Epidermal melanocyte (primary cell): ENCODE measurements at regions not wholly inside any gene's neighbourhood (a gene's known extent, or its start where the extent isn't known, plus 50 kb on each side); places are given as distances from the start of the nearest gene placed in this dataset.
"Not testable (repeated sequence)": the region's sequence is repeated elsewhere in the genome, so short reads cannot be mapped to it uniquely, and the experiment has no call there.

Experiments used
- DNase-seq: peaks from one replicate; pipeline ENCODE4 v3.0.0; 2011; ENCODE audit warnings: low spot score; ENCODE audit not compliant: insufficient read length

GRCh38 chr5:163569284-163569683 is 63.9 kb downstream of the MAT2B start:
- no peak for DNase-seq

DNA sequence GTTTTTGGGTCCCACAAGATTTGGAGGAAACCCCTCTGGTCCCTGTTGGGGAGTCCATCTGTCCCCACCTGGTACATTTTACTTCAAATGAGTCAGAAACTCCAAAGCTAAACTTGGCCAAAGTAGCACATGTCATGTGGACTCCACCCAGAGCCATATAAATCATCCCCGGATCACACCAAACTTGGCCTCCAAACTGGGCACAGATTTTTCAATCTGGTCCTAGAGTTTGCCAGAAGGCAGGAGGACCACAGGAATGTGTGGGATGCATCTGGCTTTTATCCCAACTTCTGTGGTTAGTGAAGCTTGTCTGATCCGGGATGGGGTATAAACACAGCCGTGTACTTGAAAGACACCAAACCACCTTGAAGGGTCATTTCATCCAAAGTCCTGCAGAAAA is 66.3 kb downstream of the MAT2B start:
- peak; percentile 63 for DNase-seq

DNA sequence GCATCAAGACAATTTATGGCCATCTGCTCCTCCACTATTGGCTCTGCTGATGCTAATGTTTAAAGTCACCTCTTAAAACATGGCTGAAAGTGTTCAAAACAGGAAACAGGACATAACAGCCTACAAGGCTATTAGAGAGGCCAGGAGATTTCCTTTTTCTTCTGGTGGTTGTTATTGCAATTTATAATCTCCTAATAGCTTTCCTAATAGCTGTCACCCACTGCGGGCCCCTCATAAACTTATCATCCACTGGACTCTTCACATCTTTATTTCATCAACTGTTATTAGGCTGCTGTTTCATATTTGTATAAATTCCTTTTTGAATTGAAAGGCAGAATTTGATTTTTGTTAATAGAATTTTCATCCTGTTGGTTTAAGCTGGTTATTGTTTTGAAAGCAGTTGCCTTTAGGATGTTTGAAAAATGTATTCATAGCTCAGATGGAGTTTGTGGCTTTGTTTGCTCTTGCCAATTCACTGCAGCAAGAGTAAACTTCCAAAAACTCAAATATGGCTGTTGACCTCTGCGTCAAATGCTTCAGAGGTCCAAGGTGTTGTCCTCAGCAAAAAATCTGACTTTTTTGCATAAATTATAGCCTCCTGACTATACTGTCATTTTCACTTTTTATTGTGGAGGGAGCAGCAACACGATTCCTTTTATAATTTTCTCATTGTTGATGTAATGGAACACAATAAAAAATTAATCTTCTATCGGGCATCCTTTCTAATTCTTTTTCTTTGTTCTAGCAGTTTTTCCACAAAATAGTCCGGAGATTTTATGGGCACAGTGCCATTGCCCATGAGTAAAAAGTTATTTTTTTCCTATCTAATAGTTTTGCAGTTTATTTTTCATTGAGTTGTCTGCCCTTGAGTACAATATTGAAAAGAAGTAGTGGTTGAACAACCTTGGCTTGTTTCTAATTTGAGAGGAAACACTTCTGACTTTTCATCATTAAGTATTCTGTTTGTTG is 69.3 kb downstream of the MAT2B start:
- no peak for DNase-seq

DNA sequence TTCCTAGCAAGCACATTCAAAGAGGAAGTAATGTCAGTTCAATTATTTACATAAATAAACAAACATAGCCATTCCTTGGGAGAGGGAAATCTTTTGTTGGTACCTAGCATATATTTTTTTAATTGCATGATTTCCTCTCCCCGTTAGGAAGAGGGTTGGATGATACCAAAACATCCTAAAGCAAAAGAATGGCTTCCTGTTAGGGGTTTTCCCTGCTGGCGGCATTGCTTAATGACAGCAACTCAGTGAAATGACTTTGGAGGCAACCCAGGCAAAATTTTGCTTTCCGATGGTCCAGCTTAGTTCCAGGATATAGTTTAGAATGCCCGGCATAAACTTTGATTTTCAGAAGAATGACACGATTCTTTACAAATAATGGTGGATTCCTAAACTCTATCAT is 73.2 kb downstream of the MAT2B start:
- DNase-seq: no peak

DNA sequence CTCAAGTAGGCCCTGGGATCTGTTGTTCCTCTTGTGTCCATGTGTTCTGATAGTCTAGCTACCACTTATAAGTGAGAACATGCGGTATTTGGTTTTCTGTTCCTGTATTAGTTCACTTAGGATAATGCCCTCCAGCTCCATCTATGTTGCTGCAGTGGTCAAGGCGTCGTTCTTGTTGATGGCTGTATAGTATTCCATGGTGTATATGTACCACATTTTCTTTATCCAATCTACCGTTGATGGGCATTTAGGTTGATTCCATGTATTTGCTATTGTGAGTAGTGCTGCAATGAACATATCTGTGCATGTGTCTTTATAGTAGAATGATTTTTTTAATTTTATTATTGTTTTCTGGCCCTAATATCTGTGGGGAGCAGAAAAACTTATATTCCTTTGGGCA is 74.3 kb downstream of the MAT2B start:
- no peak for DNase-seq

- DNase-seq: no peak
These were observed 75.1 kb downstream of the MAT2B start for GRCh38 chr5:163580516-163580915.

DNA sequence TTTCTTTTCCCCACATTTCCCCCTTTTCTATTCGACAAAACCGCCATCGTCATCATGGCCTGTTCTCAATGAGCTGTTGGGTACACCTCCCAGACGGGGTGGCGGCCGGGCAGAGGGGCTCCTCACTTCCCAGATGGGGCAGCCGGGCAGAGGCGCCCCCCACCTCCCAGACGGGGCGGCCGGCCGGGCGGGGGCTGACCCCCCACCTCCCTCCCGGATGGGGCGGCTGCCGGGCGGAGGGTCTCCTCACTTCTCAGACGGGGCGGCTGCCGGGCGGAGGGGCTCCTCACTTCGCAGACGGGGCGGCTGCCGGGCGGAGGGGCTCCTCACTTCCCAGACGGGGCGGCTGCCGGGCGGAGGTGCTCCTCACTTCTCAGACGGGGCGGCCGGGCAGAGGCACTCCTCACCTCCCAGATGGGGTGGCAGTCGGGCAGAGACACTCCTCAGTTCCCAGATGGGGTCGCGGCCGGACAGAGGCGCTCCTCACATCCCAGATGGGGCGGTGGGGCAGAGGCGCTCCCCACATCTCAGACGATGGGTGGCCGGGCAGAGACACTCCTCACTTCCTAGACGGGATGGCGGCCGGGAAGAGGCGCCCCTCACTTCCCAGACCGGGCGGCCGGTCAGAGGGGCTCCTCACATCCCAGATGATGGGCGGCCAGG is 78.2 kb downstream of the MAT2B start:
- not testable (repeated sequence) for DNase-seq

DNA sequence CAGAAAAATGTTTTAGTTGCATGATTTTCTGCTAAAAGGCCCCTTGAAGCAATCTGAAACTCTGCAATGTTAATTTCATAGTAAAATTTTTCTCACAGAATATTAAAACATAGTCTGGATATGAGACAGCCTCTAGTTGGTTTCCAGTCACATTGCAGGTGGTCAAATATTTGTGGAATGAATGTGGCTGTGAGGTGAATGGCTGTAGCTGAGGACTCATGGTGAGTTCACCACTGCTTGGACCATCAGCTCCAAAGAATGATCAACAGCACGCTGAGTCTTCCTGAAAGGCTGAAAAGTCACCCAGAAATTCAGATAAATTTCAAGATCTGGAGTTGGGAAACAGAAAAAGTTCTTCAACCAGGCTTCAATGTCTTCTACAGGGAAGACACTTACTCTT is 79.8 kb downstream of the MAT2B start:
- no peak for DNase-seq

DNA sequence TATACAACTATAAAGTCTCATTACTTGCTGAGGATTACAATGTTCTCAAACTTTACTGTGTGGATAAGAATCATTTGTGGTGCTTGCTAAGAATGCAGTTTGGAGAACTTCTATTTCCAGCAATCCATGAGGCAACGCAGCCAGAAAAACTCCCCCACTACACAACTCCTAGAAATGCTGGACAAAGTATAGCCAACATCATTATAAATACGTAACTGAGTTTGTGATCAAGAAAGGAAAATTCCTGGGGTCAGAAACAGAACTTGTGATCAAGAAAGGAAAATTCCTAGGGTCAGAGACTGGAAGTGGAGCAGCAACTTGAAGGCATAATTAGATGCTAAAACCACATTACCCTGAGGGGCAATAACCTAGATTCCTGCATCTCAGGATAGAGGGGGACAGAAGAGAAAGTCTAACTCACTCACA is 81.1 kb downstream of the MAT2B start:
- no peak for DNase-seq

GRCh38 chr5:163594951-163595350 is 89.5 kb downstream of the MAT2B start:
- DNase-seq: no peak

GRCh38 chr5:163595932-163596607 is 90.7 kb downstream of the MAT2B start:
- DNase-seq: no peak

- DNase-seq: no peak
These were observed 91.3 kb downstream of the MAT2B start for GRCh38 chr5:163596608-163597315.

DNA sequence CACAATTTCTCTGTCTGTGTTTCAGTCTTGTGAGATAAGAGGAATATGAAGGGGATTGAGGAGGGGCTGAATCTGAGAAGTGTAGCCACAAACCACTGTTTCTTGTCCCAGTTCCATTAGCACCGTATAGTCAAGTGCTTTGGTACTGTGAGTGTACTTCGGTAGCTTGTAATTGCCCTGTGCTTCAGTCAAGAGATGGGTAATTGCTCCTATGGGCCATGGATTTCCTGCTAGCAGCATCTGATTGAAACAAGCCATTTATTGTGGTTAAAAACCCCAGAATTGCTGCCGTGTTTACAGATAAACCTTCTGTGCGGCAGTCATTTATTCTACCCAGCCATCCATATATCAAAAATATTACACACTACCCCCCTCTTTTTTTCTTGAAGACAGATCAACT is 98.6 kb downstream of the MAT2B start:
- DNase-seq: no peak

GRCh38 chr5:163607256-163607655 is 101.8 kb downstream of the MAT2B start:
- DNase-seq: no peak

DNA sequence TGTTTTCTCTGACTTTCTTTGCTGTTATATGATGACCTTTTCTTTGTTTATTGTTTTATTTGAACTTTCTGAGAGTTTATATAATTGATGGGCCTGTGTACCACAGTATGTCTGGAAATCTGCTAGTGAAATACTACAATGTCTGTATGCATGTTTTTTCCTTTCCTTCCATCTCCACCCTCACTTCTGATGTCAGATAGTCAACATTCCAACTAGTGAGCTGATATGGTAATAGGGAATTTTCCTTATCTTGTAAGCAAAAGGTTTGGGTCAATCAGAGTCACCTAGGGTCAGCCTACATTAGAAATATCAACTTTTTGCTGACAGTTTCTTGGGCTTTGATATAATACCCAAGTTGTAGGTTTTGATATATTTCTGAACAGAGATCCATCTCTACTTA is 103.2 kb downstream of the MAT2B start:
- no peak for DNase-seq

- no peak for DNase-seq
These were observed 104.5 kb downstream of the MAT2B start for GRCh38 chr5:163609910-163610309.

GRCh38 chr5:163612358-163613149 is 107.1 kb downstream of the MAT2B start:
- DNase-seq: no peak

GRCh38 chr5:163613150-163613442 is 107.7 kb downstream of the MAT2B start:
- no peak for DNase-seq

DNA sequence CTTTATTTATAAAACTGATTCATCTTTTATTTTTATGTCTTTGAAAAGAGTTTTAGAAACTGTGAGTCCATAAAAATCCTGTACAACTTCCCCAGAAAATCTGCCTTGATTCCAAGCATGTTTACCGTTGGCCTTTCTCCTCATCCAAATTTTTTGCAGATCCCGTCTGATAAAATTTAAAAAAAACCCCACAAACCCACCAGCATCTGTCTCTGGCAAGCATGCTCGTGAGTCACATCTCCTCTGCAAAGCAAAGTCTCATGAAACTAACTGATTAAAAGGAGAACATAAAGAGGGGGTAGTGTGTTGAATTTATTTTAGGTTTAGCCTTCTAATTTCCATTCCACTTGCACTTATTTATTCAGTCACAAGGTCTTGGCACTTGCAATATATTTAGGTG is 109.4 kb downstream of the MAT2B start:
- no peak for DNase-seq

- DNase-seq: no peak
These were observed 114.0 kb downstream of the MAT2B start for GRCh38 chr5:163619273-163619934.
